Astrocyte of the cerebellum (primary cell): ENCODE measurements at regions not wholly inside any gene's neighbourhood (a gene's known extent, or its start where the extent isn't known, plus 50 kb on each side); places are given as distances from the start of the nearest gene placed in this dataset.

Experiments used
- DNase-seq: peaks from one replicate; pipeline ENCODE4 v3.0.0-alpha.2; 2011; ENCODE audit warnings: low read depth
- H3K4me3 ChIP-seq: 2 replicates; pipeline ENCODE4 v1.5.1; 2011; ENCODE audit warnings: mild to moderate bottlenecking, low read depth, low read length, moderate library complexity
- CTCF ChIP-seq: IDR thresholded peaks from 2 replicates; pipeline ENCODE4 v1.5.1; 2012; ENCODE audit warnings: low read length, low read depth, moderate library complexity, mild to moderate bottlenecking; ENCODE audit errors: missing control alignments
- in situ Hi-C: cut with HindIII; loops from 2 replicates; pipeline ENCODE4 v1.10.0; 2017; ENCODE audit warnings: low sequenced_read_pairs

- no peak overlapping the region for H3K4me3 ChIP-seq
- no peak for TF ChIP-seq CTCF
- in situ Hi-C loops, result no loop called here
- DNase-seq, result no peak
These were observed 316.6 kb upstream of the CHST9 start for GRCh38 chr18:27501671-27502070.

GRCh38 chr18:27500531-27500930, 315.4 kb upstream of the CHST9 start:
- no peak for TF ChIP-seq CTCF
- in situ Hi-C loops, result no loop called here
- DNase-seq, result no peak
- no peak overlapping the region for H3K4me3 ChIP-seq

DNA sequence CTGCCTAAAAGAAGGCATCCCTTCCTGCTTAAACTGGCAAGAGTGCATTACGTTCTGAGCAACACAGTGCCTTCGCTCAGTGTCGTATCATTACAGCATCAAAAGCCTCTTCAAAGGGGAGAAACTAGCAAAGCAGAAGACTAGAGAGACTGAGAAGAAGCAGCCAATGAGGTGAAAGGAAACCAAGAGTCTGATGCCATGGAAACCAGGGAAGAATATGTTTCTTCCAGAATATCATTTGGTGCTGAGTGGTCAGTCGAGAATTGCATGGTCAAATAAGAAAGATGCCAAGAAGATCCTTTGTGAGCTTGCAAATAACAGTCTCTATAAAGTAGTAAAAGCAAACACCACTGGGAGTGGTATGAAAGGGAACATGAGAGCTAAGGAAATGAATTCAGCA, 312.1 kb upstream of the CHST9 start:
- no peak for TF ChIP-seq CTCF
- H3K4me3 ChIP-seq, result no peak overlapping the region
- in situ Hi-C loops, result no loop called here
- no peak for DNase-seq

DNA sequence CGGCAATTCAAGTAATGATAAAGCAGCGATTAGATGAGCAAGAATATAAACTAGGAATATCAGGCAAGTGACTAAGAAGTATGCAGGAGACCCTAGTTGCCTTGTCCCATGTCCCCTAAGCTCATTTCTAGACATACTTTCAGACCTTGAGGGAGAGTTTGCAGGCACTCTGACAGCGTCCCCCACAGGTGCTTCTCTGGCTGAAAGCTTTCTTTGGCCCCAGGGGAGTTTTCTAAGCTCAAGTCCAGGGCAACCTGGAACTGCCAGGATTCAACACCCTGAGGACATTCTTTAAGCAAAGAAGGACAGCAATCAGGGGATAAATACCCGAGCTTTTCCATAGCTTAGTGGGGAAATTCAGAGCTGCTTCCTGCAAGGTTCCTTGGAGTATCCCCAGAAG, 308.1 kb upstream of the CHST9 start:
- H3K4me3 ChIP-seq, result no peak overlapping the region
- DNase-seq, result no peak
- TF ChIP-seq CTCF, result no peak
- in situ Hi-C loops, result no loop called here

DNA sequence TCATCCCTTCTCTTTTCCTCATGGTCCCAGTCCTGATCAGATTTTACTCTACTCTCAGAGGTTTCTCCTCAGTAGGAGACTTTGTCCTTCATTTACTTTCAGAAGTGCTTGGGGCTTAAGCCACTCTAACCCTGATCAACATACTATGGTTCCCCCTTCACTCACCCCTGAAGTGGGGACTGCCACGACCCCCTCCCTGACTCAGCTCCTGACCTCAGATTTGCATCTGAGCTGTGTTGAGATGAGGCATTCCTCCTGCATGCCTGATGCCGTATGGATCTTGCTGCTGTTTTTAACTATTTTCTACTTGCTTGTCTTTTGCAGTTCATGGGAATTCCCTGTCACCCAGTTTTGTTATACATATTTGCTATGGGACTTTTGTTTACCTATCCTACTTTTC, 306.7 kb upstream of the CHST9 start:
- no peak for DNase-seq

GRCh38 chr18:27483276-27483675, 298.2 kb upstream of the CHST9 start:
- TF ChIP-seq CTCF, result no peak
- H3K4me3 ChIP-seq, result no peak overlapping the region
- DNase-seq, result no peak
- in situ Hi-C loops, result no loop called here

More for the DNA sequence above, 306.7 kb upstream of the CHST9 start:
- no peak overlapping the region for H3K4me3 ChIP-seq
- no peak for TF ChIP-seq CTCF
- in situ Hi-C loops, result no loop called here

GRCh38 chr18:27478459-27478858, 293.4 kb upstream of the CHST9 start:
- TF ChIP-seq CTCF, result no peak
- no peak for DNase-seq

More at GRCh38 chr18:27478459-27478858, 293.4 kb upstream of the CHST9 start:
- no peak overlapping the region for H3K4me3 ChIP-seq
- in situ Hi-C loops, result no loop called here
